ENCODE measurements at regions not wholly inside any gene's neighbourhood (a gene's known extent, or its start where the extent isn't known, plus 50 kb on each side); places are given as distances from the start of the nearest gene placed in this dataset.

- Histone ChIP-seq H3K4me3 (no peak overlapping the region), H3K9me3 (no peaks in the 10 kb centered on the region), H3K27ac (no peak overlapping the region), H3K27me3 (no peaks in the 10 kb centered on the region), H3K36me3 (no peaks in the 10 kb centered on the region), H3K4me1 (no peaks in the 10 kb centered on the region)
- no peak for TF ChIP-seq CTCF (IDR thresholded peaks at IDR 0.05)
- no peak for TF ChIP-seq POLR2AphosphoS5 (IDR thresholded peaks at IDR 0.05)
- no peak for TF ChIP-seq EP300 (IDR thresholded peaks at IDR 0.05)
- no peak for TF ChIP-seq POLR2A (IDR thresholded peaks at IDR 0.05)
- 83 to 93% methylated on average over 9 of the region's 9 CpGs for WGBS, 2 donors
- no peak for DNase-seq
- intact Hi-C loops (cut with DNase I) = no loop called here
These were observed 184.4 kb upstream of the DYNLRB2 start for GRCh38 chr16:80356365-80356764.

GRCh38 chr16:80355335-80355734 lies 185.5 kb upstream of the DYNLRB2 start:
- DNase-seq = no peak
- no peaks in the 10 kb centered on the region for H3K36me3 ChIP-seq
- no peak overlapping the region for H3K4me3 ChIP-seq
- H3K4me1 ChIP-seq = no peaks in the 10 kb centered on the region
- no peaks in the 10 kb centered on the region for H3K9me3 ChIP-seq
- WGBS, 2 donors = 89 to 90% methylated on average over 1 of the region's 1 CpG
- TF ChIP-seq POLR2A (IDR thresholded peaks at IDR 0.05) = no peak
- TF ChIP-seq POLR2AphosphoS5 (IDR thresholded peaks at IDR 0.05) = no peak
- no peak for TF ChIP-seq CTCF (IDR thresholded peaks at IDR 0.05)
- no peak for TF ChIP-seq EP300 (IDR thresholded peaks at IDR 0.05)
- no peaks in the 10 kb centered on the region for H3K27me3 ChIP-seq
- intact Hi-C loops (cut with DNase I) = no loop called here
- no peak overlapping the region for H3K27ac ChIP-seq

- TF ChIP-seq CTCF (IDR thresholded peaks at IDR 0.05) (no peak), POLR2AphosphoS5 (IDR thresholded peaks at IDR 0.05) (no peak), EP300 (IDR thresholded peaks at IDR 0.05) (no peak), POLR2A (IDR thresholded peaks at IDR 0.05) (no peak)
- intact Hi-C loops (cut with DNase I) = no loop called here
- no peak for DNase-seq
- WGBS, 2 donors = 52 to 68% methylated on average over 3 of the region's 3 CpGs
- Histone ChIP-seq H3K4me1 (peaks cover 0 to 8% (median 3%) of the 10 kb centered on the region in 4 donors), H3K36me3 (no peaks in the 10 kb centered on the region), H3K27ac (no peak overlapping the region), H3K4me3 (no peak overlapping the region), H3K9me3 (peaks cover 0 to 3% (median 0%) of the 10 kb centered on the region in 4 donors), H3K27me3 (no peaks in the 10 kb centered on the region)
These were observed 190.7 kb upstream of the DYNLRB2 start for GRCh38 chr16:80350061-80350460.

GRCh38 chr16:80347900-80348299 lies 192.9 kb upstream of the DYNLRB2 start:
- 65 to 76% methylated on average over 3 of the region's 3 CpGs for WGBS, 2 donors
- TF ChIP-seq POLR2AphosphoS5 (IDR thresholded peaks at IDR 0.05) (no peak), EP300 (IDR thresholded peaks at IDR 0.05) (no peak), CTCF (IDR thresholded peaks at IDR 0.05) (no peak), POLR2A (IDR thresholded peaks at IDR 0.05) (no peak)
- intact Hi-C loops (cut with DNase I) = no loop called here
- Histone ChIP-seq H3K36me3 (no peaks in the 10 kb centered on the region), H3K9me3 (peaks cover 0 to 3% (median 0%) of the 10 kb centered on the region in 4 donors), H3K4me3 (no peak overlapping the region), H3K27ac (no peak overlapping the region), H3K4me1 (peaks cover 0 to 8% (median 3%) of the 10 kb centered on the region in 4 donors), H3K27me3 (no peaks in the 10 kb centered on the region)
- DNase-seq = no peak

- Histone ChIP-seq H3K27ac (no peak overlapping the region), H3K9me3 (peaks cover 0 to 3% (median 0%) of the 10 kb centered on the region in 4 donors), H3K4me3 (no peak overlapping the region), H3K4me1 (peaks cover 0 to 8% (median 3%) of the 10 kb centered on the region in 4 donors), H3K36me3 (no peaks in the 10 kb centered on the region), H3K27me3 (no peaks in the 10 kb centered on the region)
- DNase-seq = no peak
- no peak for TF ChIP-seq POLR2A (IDR thresholded peaks at IDR 0.05)
- no peak for TF ChIP-seq CTCF (IDR thresholded peaks at IDR 0.05)
- TF ChIP-seq POLR2AphosphoS5 (IDR thresholded peaks at IDR 0.05) = no peak
- no peak for TF ChIP-seq EP300 (IDR thresholded peaks at IDR 0.05)
- intact Hi-C loops (cut with DNase I) = no loop called here
- 79 to 89% methylated on average over 3 of the region's 3 CpGs for WGBS, 2 donors
These were observed 193.8 kb upstream of the DYNLRB2 start for GRCh38 chr16:80347002-80347401.
